ENCODE measurements at regions not wholly inside any gene's neighbourhood (a gene's known extent, or its start where the extent isn't known, plus 50 kb on each side); places are given as distances from the start of the nearest gene placed in this dataset.

DNA sequence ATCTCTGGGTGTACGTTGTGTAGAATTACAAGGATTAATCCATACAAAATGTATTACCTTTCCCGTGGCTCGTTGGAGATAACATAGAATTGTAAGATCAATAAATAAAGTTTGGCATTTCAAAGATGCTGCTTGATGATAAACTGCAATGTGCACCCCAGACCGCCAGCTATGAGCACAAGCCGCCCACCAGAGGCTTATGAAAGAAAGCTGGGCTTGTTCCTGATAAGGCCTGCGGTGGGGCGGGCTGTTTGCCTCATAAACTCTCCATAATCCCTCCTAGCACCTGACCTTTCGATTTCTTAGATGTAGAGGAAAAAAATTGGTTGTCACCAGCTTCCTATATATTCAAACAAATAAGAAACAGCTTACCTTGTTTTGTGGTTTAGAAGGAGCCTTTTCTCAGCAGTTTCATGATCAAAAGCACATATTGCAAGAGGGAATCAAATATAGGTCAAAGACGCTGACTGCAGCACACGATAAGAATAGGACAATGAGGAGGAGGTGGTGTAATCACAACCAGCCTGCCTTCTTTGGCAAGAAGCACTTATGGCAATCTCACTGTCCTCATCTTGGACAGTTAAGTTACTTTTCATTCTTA is 293.6 kb downstream of the RMST start (continued):
- TF ChIP-seq, protein P1, sequence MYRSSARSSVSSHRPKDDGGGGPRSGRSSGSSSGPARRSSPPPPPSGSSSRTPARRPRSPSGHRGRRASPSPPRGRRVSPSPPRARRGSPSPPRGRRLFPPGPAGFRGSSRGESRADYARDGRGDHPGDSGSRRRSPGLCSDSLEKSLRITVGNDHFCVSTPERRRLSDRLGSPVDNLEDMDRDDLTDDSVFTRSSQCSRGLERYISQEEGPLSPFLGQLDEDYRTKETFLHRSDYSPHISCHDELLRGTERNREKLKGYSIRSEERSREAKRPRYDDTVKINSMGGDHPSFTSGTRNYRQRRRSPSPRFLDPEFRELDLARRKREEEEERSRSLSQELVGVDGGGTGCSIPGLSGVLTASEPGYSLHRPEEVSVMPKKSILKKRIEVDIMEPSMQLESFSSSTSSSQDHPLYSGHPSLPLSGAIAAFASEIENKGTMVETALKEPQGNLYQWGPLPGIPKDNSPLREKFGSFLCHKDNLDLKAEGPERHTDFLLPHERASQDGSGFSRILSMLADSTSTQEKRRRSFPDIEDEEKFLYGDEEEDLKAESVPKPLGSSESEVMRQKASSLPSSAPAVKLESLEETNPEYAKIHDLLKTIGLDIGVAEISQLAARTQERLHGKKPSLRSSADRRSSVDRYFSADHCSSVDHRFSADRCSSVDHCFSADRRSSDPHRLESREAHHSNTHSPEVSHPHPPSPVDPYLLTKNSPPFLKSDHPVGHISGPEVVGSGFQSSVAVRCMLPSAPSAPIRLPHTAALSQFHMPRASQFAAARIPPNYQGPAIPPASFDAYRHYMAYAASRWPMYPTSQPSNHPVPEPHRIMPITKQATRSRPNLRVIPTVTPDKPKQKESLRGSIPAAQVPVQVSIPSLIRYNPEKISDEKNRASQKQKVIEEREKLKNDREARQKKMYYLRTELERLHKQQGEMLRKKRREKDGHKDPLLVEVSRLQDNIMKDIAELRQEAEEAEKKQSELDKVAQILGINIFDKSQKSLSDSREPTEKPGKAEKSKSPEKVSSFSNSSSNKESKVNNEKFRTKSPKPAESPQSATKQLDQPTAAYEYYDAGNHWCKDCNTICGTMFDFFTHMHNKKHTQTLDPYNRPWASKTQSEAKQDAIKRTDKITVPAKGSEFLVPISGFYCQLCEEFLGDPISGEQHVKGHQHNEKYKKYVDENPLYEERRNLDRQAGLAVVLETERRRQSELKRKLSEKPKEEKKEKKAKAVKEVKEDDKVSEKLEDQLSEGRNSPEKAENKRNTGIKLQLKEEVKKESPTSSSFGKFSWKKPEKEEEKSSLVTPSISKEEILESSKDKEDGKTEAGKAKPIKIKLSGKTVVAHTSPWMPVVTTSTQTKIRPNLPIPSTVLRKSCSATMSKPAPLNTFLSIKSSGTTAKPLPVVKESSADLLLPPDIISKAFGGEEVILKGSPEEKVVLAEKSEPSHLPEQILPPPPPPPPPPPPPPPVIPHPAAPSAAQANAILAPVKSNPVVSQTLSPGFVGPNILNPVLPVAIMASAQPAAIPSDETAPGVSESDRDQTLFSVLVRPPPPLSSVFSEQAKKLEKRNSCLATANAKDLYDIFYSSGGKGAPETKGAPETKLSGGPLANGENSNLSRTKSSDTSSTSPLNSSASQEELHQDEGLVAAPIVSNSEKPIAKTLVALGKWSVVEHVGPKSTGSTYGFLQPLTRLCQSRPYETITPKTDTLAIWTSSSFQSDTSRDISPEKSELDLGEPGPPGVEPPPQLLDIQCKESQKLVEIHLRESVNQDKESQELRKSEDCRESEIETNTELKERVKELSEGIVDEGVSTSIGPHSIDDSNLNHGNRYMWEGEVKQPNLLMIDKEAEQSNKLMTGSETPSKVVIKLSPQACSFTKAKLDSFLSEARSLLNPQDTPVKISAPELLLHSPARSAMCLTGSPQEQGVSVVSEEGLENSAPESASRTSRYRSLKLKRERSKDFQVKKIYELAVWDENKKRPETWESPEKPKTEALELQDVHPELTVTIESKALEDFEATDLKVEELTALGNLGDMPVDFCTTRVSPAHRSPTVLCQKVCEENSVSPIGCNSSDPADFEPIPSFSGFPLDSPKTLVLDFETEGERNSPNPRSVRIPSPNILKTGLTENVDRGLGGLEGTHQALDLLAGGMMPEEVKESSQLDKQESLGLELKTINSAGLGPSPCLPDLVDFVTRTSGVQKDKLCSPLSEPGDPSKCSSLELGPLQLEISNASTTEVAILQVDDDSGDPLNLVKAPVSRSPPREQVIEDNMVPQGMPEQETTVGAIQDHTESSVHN (IDR thresholded peaks at IDR 0.05; ENCODE audit: borderline replicate concordance in 1 of 2, low read depth in 1 of 2): no peak
- TF ChIP-seq, protein P2, sequence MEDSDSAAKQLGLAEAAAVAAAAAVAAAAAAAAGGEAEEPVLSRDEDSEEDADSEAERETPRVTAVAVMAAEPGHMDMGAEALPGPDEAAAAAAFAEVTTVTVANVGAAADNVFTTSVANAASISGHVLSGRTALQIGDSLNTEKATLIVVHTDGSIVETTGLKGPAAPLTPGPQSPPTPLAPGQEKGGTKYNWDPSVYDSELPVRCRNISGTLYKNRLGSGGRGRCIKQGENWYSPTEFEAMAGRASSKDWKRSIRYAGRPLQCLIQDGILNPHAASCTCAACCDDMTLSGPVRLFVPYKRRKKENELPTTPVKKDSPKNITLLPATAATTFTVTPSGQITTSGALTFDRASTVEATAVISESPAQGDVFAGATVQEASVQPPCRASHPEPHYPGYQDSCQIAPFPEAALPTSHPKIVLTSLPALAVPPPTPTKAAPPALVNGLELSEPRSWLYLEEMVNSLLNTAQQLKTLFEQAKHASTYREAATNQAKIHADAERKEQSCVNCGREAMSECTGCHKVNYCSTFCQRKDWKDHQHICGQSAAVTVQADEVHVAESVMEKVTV (CRISPR knock-in tag; IDR thresholded peaks at IDR 0.05): no peak
- no peak for TF ChIP-seq TFAM (CRISPR knock-in tag; conservative IDR thresholded peaks at IDR 0.05)
- TF ChIP-seq NFE2L1 (tag; IDR thresholded peaks at IDR 0.05; ENCODE audit: borderline replicate concordance, low read depth): no peak
- no peak for TF ChIP-seq PHF21A (IDR thresholded peaks at IDR 0.05; ENCODE audit: borderline replicate concordance, low read depth)
- TF ChIP-seq TEAD2 (tag; IDR thresholded peaks at IDR 0.05): no peak
- TF ChIP-seq, protein P3, sequence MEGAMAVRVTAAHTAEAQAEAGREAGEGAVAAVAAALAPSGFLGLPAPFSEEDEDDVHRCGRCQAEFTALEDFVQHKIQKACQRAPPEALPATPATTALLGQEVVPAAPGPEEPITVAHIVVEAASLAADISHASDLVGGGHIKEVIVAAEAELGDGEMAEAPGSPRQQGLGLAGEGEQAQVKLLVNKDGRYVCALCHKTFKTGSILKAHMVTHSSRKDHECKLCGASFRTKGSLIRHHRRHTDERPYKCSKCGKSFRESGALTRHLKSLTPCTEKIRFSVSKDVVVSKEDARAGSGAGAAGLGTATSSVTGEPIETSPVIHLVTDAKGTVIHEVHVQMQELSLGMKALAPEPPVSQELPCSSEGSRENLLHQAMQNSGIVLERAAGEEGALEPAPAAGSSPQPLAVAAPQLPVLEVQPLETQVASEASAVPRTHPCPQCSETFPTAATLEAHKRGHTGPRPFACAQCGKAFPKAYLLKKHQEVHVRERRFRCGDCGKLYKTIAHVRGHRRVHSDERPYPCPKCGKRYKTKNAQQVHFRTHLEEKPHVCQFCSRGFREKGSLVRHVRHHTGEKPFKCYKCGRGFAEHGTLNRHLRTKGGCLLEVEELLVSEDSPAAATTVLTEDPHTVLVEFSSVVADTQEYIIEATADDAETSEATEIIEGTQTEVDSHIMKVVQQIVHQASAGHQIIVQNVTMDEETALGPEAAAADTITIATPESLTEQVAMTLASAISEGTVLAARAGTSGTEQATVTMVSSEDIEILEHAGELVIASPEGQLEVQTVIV (CRISPR knock-in tag; IDR thresholded peaks at IDR 0.05; ENCODE audit: borderline replicate concordance): no peak
- TF ChIP-seq ZNF212 (CRISPR knock-in tag; IDR thresholded peaks at IDR 0.05): no peak
- no peak for TF ChIP-seq MXI1 (IDR thresholded peaks at IDR 0.05; ENCODE audit: low read depth, low read length)
- TF ChIP-seq, protein P4, sequence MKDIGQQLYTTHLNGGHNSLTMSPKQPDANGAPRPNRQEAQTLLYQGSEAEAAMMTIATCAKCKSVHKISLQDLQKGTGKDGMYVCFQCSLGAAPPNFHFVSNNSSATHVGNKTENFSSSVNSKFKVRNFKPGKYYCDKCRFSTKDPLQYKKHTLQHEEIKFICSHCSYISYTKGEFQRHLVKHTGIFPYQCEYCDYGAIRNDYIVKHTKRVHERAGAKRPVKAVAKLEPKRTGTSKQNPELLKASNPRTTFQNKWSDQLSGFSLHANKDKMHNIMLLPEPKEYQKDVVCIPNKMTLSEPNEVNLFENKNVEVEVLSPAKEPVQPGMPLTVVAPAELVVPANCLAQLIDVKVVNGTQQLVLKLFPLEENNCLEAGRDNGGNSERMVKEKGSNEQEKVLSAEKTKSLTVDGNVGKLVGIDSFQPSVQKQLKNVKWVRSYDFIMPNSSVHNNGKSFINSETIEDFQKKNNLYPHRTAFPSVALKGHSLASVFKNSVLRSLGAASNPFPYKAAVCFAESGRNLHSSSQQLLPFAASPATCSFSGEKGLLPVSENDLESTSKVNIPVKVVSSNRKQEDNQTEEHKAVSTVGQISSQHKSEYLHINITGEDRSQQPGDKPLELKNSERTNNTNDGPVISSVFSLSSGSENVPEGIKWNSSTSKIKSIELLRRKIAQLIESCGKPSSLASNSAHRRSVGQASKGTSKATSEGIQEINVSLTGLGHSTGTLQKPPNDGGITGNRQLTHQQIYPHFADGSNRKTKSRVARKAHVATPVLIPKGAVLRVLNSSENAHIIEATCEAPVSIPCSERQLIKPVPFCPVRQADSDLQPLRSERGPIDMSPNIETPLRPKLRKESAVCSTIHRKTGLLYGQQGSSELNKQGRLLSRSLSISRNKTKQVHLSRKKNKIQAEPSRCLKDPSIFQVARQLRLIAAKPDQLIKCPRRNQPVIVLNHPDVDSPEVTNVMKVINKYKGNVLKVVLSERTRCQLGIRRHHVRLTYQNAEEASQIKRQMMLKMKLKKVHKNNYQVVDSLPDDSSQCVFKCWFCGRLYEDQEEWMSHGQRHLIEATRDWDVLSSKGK (CRISPR knock-in tag; IDR thresholded peaks at IDR 0.05): no peak
- no peak for TF ChIP-seq MTF1 (CRISPR knock-in tag; IDR thresholded peaks at IDR 0.05; ENCODE audit: borderline replicate concordance)

Measured in K562 (cell line).